ENCODE measurements at regions not wholly inside any gene's neighbourhood (a gene's known extent, or its start where the extent isn't known, plus 50 kb on each side); places are given as distances from the start of the nearest gene placed in this dataset.
A peak's percentile ranks its signal among the peaks of the same experiment; 100 is the strongest.

- Histone ChIP-seq H3K4me3 (ENCODE audit: severe bottlenecking) (no peak overlapping the region), H3K27me3 (ENCODE audit: insufficient read depth, poor library complexity, severe bottlenecking) (no peaks in the 10 kb centered on the region), H3K9me3 (ENCODE audit: severe bottlenecking) (no peaks in the 10 kb centered on the region), H3K4me1 (ENCODE audit: insufficient read depth, poor library complexity, severe bottlenecking) (peaks cover 9% of the 10 kb centered on the region), H3K36me3 (ENCODE audit: low read depth) (no peaks in the 10 kb centered on the region), H3K27ac (ENCODE audit: poor library complexity, severe bottlenecking) (peak overlapping the region; percentile 18)
- DNase-seq (ENCODE audit: low spot score) (no peak), ATAC-seq (ENCODE audit: low read depth) (no peak)
- TF ChIP-seq CTCF (IDR thresholded peaks at IDR 0.05; ENCODE audit: poor library complexity, severe bottlenecking) = no peak
Measured at GRCh38 chr2:215658635-215659305, 222.9 kb upstream of the FN1 start.

GRCh38 chr2:215657844-215658243 is 222.0 kb upstream of the FN1 start:
- Histone ChIP-seq H3K9me3 (ENCODE audit: severe bottlenecking) (no peaks in the 10 kb centered on the region), H3K4me3 (ENCODE audit: severe bottlenecking) (no peak overlapping the region), H3K27ac (ENCODE audit: poor library complexity, severe bottlenecking) (peak overlapping the region; percentile 18), H3K27me3 (ENCODE audit: insufficient read depth, poor library complexity, severe bottlenecking) (no peaks in the 10 kb centered on the region), H3K36me3 (ENCODE audit: low read depth) (no peaks in the 10 kb centered on the region), H3K4me1 (ENCODE audit: insufficient read depth, poor library complexity, severe bottlenecking) (peaks cover 8% of the 10 kb centered on the region)
- TF ChIP-seq CTCF (IDR thresholded peaks at IDR 0.05; ENCODE audit: poor library complexity, severe bottlenecking) = peak; percentile 16
- ATAC-seq (ENCODE audit: low read depth) = peak; percentile 90
- no peak for DNase-seq (ENCODE audit: low spot score)

GRCh38 chr2:215654148-215654819 is 218.4 kb upstream of the FN1 start:
- H3K9me3 ChIP-seq (ENCODE audit: severe bottlenecking) = no peaks in the 10 kb centered on the region
- no peaks in the 10 kb centered on the region for H3K36me3 ChIP-seq (ENCODE audit: low read depth)
- peaks cover 5% of the 10 kb centered on the region for H3K4me1 ChIP-seq (ENCODE audit: insufficient read depth, poor library complexity, severe bottlenecking)
- H3K27me3 ChIP-seq (ENCODE audit: insufficient read depth, poor library complexity, severe bottlenecking) = no peaks in the 10 kb centered on the region
- no peak overlapping the region for H3K4me3 ChIP-seq (ENCODE audit: severe bottlenecking)
- no peak overlapping the region for H3K27ac ChIP-seq (ENCODE audit: poor library complexity, severe bottlenecking)
- no peak for TF ChIP-seq CTCF (IDR thresholded peaks at IDR 0.05; ENCODE audit: poor library complexity, severe bottlenecking)
- no peak for ATAC-seq (ENCODE audit: low read depth)
- no peak for DNase-seq (ENCODE audit: low spot score)

GRCh38 chr2:215653344-215654030 is 217.6 kb upstream of the FN1 start:
- Histone ChIP-seq H3K4me1 (ENCODE audit: insufficient read depth, poor library complexity, severe bottlenecking) (peaks cover 4% of the 10 kb centered on the region), H3K9me3 (ENCODE audit: severe bottlenecking) (no peaks in the 10 kb centered on the region), H3K27me3 (ENCODE audit: insufficient read depth, poor library complexity, severe bottlenecking) (no peaks in the 10 kb centered on the region), H3K27ac (ENCODE audit: poor library complexity, severe bottlenecking) (no peak overlapping the region), H3K4me3 (ENCODE audit: severe bottlenecking) (no peak overlapping the region), H3K36me3 (ENCODE audit: low read depth) (no peaks in the 10 kb centered on the region)
- no peak for TF ChIP-seq CTCF (IDR thresholded peaks at IDR 0.05; ENCODE audit: poor library complexity, severe bottlenecking)
- ATAC-seq (ENCODE audit: low read depth) (no peak), DNase-seq (ENCODE audit: low spot score) (no peak)

All from RWPE2 (cell line).